ENCODE measurements at regions not wholly inside any gene's neighbourhood (a gene's known extent, or its start where the extent isn't known, plus 50 kb on each side); places are given as distances from the start of the nearest gene placed in this dataset.

- no peaks in the 10 kb centered on the region for H3K27me3 ChIP-seq (ENCODE audit: insufficient read depth, low read length, poor library complexity, severe bottlenecking)
Observed at GRCh38 chr19:27759896-27760295, 1453.1 kb downstream of the UQCRFS1 start.

GRCh38 chr19:27758626-27759505, 1454.1 kb downstream of the UQCRFS1 start:
- peaks cover 9% of the 10 kb centered on the region for H3K9me3 ChIP-seq (ENCODE audit: low read length)
- no peaks in the 10 kb centered on the region for H3K36me3 ChIP-seq (ENCODE audit: insufficient read depth, low read length)
- no peak overlapping the region for H3K27ac ChIP-seq (ENCODE audit: low read depth, low read length)
- no peak overlapping the region for H3K4me3 Mint-ChIP-seq
- H3K4me1 Mint-ChIP-seq = no peaks in the 10 kb centered on the region
- H3K27me3 ChIP-seq (ENCODE audit: insufficient read depth, low read length, poor library complexity, severe bottlenecking) = no peaks in the 10 kb centered on the region
- no peak for DNase-seq
- H3K36me3 Mint-ChIP-seq = peaks cover 0 to 3% (median 0%) of the 10 kb centered on the region in 3 donors
- no peak overlapping the region for H3K27ac Mint-ChIP-seq
- H3K4me3 ChIP-seq (ENCODE audit: low read length) = no peak overlapping the region
- POLR2A ChIA-PET = no interaction called here
- H3K27me3 Mint-ChIP-seq = no peaks in the 10 kb centered on the region
- no peaks in the 10 kb centered on the region for H3K4me1 ChIP-seq (ENCODE audit: insufficient read depth, low read length)
- CTCF ChIA-PET = no interaction called here
- H3K9me3 Mint-ChIP-seq = peaks cover 45 to 65% (median 49%) of the 10 kb centered on the region in 5 donors

More at GRCh38 chr19:27759896-27760295, 1453.1 kb downstream of the UQCRFS1 start:
- H3K36me3 ChIP-seq (ENCODE audit: insufficient read depth, low read length) = no peaks in the 10 kb centered on the region
- POLR2A ChIA-PET = no interaction called here
- no peaks in the 10 kb centered on the region for H3K4me1 ChIP-seq (ENCODE audit: insufficient read depth, low read length)
- H3K27me3 Mint-ChIP-seq = no peaks in the 10 kb centered on the region
- peaks cover 16% of the 10 kb centered on the region for H3K9me3 ChIP-seq (ENCODE audit: low read length)
- H3K9me3 Mint-ChIP-seq = peaks cover 55 to 67% (median 57%) of the 10 kb centered on the region in 5 donors
- H3K4me1 Mint-ChIP-seq = no peaks in the 10 kb centered on the region
- H3K4me3 ChIP-seq (ENCODE audit: low read length) = no peak overlapping the region
- DNase-seq = no peak
- peaks cover 0 to 3% (median 0%) of the 10 kb centered on the region in 3 donors for H3K36me3 Mint-ChIP-seq
- H3K4me3 Mint-ChIP-seq = no peak overlapping the region
- H3K27ac Mint-ChIP-seq = no peak overlapping the region
- H3K27ac ChIP-seq (ENCODE audit: low read depth, low read length) = no peak overlapping the region
- CTCF ChIA-PET = no interaction called here

GRCh38 chr19:27754700-27755099, 1458.3 kb downstream of the UQCRFS1 start:
- Mint-ChIP-seq H3K36me3 (no peaks in the 10 kb centered on the region), H3K4me3 (no peak overlapping the region), H3K4me1 (no peaks in the 10 kb centered on the region), H3K27ac (no peak overlapping the region), H3K9me3 (peaks cover 11 to 38% (median 17%) of the 10 kb centered on the region in 5 donors), H3K27me3 (no peaks in the 10 kb centered on the region)
- H3K36me3 ChIP-seq (ENCODE audit: insufficient read depth, low read length) = no peaks in the 10 kb centered on the region
- no peaks in the 10 kb centered on the region for H3K4me1 ChIP-seq (ENCODE audit: insufficient read depth, low read length)
- POLR2A ChIA-PET = no interaction called here
- H3K27ac ChIP-seq (ENCODE audit: low read depth, low read length) = no peak overlapping the region
- no peaks in the 10 kb centered on the region for H3K9me3 ChIP-seq (ENCODE audit: low read length)
- no peak for DNase-seq
- H3K4me3 ChIP-seq (ENCODE audit: low read length) = no peak overlapping the region
- H3K27me3 ChIP-seq (ENCODE audit: insufficient read depth, low read length, poor library complexity, severe bottlenecking) = no peaks in the 10 kb centered on the region
- CTCF ChIA-PET = no interaction called here

GRCh38 chr19:27753622-27754021, 1459.3 kb downstream of the UQCRFS1 start:
- Histone ChIP-seq H3K36me3 (ENCODE audit: insufficient read depth, low read length) (no peaks in the 10 kb centered on the region), H3K27ac (ENCODE audit: low read depth, low read length) (no peak overlapping the region), H3K4me3 (ENCODE audit: low read length) (no peak overlapping the region), H3K9me3 (ENCODE audit: low read length) (no peaks in the 10 kb centered on the region), H3K4me1 (ENCODE audit: insufficient read depth, low read length) (no peaks in the 10 kb centered on the region), H3K27me3 (ENCODE audit: insufficient read depth, low read length, poor library complexity, severe bottlenecking) (no peaks in the 10 kb centered on the region)
- ChIA-PET POLR2A (no interaction called here), CTCF (no interaction called here)
- Mint-ChIP-seq H3K4me3 (peak overlapping the region in 1 of 7 donors; percentile 44), H3K27me3 (no peaks in the 10 kb centered on the region), H3K36me3 (no peaks in the 10 kb centered on the region), H3K27ac (no peak overlapping the region), H3K9me3 (peaks cover 4 to 30% (median 13%) of the 10 kb centered on the region in 5 donors), H3K4me1 (no peaks in the 10 kb centered on the region)
- no peak for DNase-seq

GRCh38 chr19:27752530-27753184, 1460.3 kb downstream of the UQCRFS1 start:
- no peak overlapping the region for H3K4me3 ChIP-seq (ENCODE audit: low read length)
- no peaks in the 10 kb centered on the region for H3K4me1 ChIP-seq (ENCODE audit: insufficient read depth, low read length)
- ChIA-PET CTCF (no interaction called here), POLR2A (no interaction called here)
- no peaks in the 10 kb centered on the region for H3K9me3 ChIP-seq (ENCODE audit: low read length)
- Mint-ChIP-seq H3K27me3 (no peaks in the 10 kb centered on the region), H3K9me3 (peaks cover 0 to 24% (median 8%) of the 10 kb centered on the region in 5 donors), H3K36me3 (peaks cover 0 to under 1% (median 0%) of the 10 kb centered on the region in 3 donors), H3K27ac (no peak overlapping the region), H3K4me1 (no peaks in the 10 kb centered on the region), H3K4me3 (no peak overlapping the region)
- no peak for DNase-seq
- no peaks in the 10 kb centered on the region for H3K36me3 ChIP-seq (ENCODE audit: insufficient read depth, low read length)
- H3K27me3 ChIP-seq (ENCODE audit: insufficient read depth, low read length, poor library complexity, severe bottlenecking) = no peaks in the 10 kb centered on the region
- no peak overlapping the region for H3K27ac ChIP-seq (ENCODE audit: low read depth, low read length)

GRCh38 chr19:27751044-27751391, 1461.9 kb downstream of the UQCRFS1 start:
- Mint-ChIP-seq H3K36me3 (peaks cover 0 to 3% (median 0%) of the 10 kb centered on the region in 3 donors), H3K4me1 (peaks cover 5 to 15% (median 6%) of the 10 kb centered on the region in 3 donors), H3K9me3 (peaks cover 0 to 21% (median 5%) of the 10 kb centered on the region in 5 donors), H3K4me3 (no peak overlapping the region), H3K27ac (no peak overlapping the region), H3K27me3 (no peaks in the 10 kb centered on the region)
- no peak for DNase-seq
- ChIA-PET POLR2A (no interaction called here), CTCF (no interaction called here)
- H3K27ac ChIP-seq (ENCODE audit: low read depth, low read length) = no peak overlapping the region
- no peaks in the 10 kb centered on the region for H3K36me3 ChIP-seq (ENCODE audit: insufficient read depth, low read length)
- H3K4me1 ChIP-seq (ENCODE audit: insufficient read depth, low read length) = no peaks in the 10 kb centered on the region
- H3K9me3 ChIP-seq (ENCODE audit: low read length) = no peaks in the 10 kb centered on the region
- no peaks in the 10 kb centered on the region for H3K27me3 ChIP-seq (ENCODE audit: insufficient read depth, low read length, poor library complexity, severe bottlenecking)
- no peak overlapping the region for H3K4me3 ChIP-seq (ENCODE audit: low read length)

- ChIA-PET POLR2A (no interaction called here), CTCF (no interaction called here)
- Histone ChIP-seq H3K27me3 (ENCODE audit: insufficient read depth, low read length, poor library complexity, severe bottlenecking) (no peaks in the 10 kb centered on the region), H3K4me1 (ENCODE audit: insufficient read depth, low read length) (no peaks in the 10 kb centered on the region), H3K36me3 (ENCODE audit: insufficient read depth, low read length) (no peaks in the 10 kb centered on the region), H3K9me3 (ENCODE audit: low read length) (no peaks in the 10 kb centered on the region), H3K4me3 (ENCODE audit: low read length) (no peak overlapping the region), H3K27ac (ENCODE audit: low read depth, low read length) (no peak overlapping the region)
- peaks cover 6 to 17% (median 7%) of the 10 kb centered on the region in 3 donors for H3K4me1 Mint-ChIP-seq
- H3K27ac Mint-ChIP-seq = no peak overlapping the region
- peaks cover 0 to 3% (median 0%) of the 10 kb centered on the region in 3 donors for H3K36me3 Mint-ChIP-seq
- no peak for DNase-seq
- H3K27me3 Mint-ChIP-seq = no peaks in the 10 kb centered on the region
- no peak overlapping the region for H3K4me3 Mint-ChIP-seq
- peaks cover 0 to 21% (median 5%) of the 10 kb centered on the region in 5 donors for H3K9me3 Mint-ChIP-seq
Observed at GRCh38 chr19:27750391-27751043, 1462.4 kb downstream of the UQCRFS1 start.

- H3K27me3 Mint-ChIP-seq = no peaks in the 10 kb centered on the region
- no peaks in the 10 kb centered on the region for H3K27me3 ChIP-seq (ENCODE audit: insufficient read depth, low read length, poor library complexity, severe bottlenecking)
- ChIA-PET CTCF (no interaction called here), POLR2A (no interaction called here)
- H3K4me3 ChIP-seq (ENCODE audit: low read length) = no peak overlapping the region
- H3K27ac ChIP-seq (ENCODE audit: low read depth, low read length) = no peak overlapping the region
- H3K27ac Mint-ChIP-seq = no peak overlapping the region
- no peak for DNase-seq
- H3K9me3 ChIP-seq (ENCODE audit: low read length) = no peaks in the 10 kb centered on the region
- H3K9me3 Mint-ChIP-seq = peaks cover 0 to 16% (median 6%) of the 10 kb centered on the region in 5 donors
- H3K4me1 ChIP-seq (ENCODE audit: insufficient read depth, low read length) = no peaks in the 10 kb centered on the region
- no peaks in the 10 kb centered on the region for H3K36me3 ChIP-seq (ENCODE audit: insufficient read depth, low read length)
- H3K4me1 Mint-ChIP-seq = peaks cover 6 to 17% (median 7%) of the 10 kb centered on the region in 3 donors
- no peak overlapping the region for H3K4me3 Mint-ChIP-seq
- H3K36me3 Mint-ChIP-seq = peaks cover 0 to 9% (median 0%) of the 10 kb centered on the region in 3 donors
Observed at GRCh38 chr19:27748551-27749152, 1464.3 kb downstream of the UQCRFS1 start.

Measured in CD8-positive, alpha-beta memory T cell (primary cell).